A673 (cell line): ENCODE measurements at regions not wholly inside any gene's neighbourhood (a gene's known extent, or its start where the extent isn't known, plus 50 kb on each side); places are given as distances from the start of the nearest gene placed in this dataset.

ENCODE experiments used
- BruUV-seq: library from RNA; stranded (reverse); fragments of 400-500 nt; replicated peaks from 2 replicates; lab custom pipeline; 2021; lab: Mats Ljungman, UMichigan
- CTCF ChIA-PET: fragments of 300-600 bp; sonication (Branson Sonifier 250); formaldehyde crosslinking; loops from one replicate; lab custom pipeline; 2022; ENCODE audit warnings: antibody characterized with exemption; lab: Charles Lee
- POLR2A ChIA-PET: fragments of 300-600 bp; sonication (Branson Sonifier 250); formaldehyde crosslinking; loops from one replicate; lab custom pipeline; 2022; ENCODE audit warnings: antibody characterized with exemption; ENCODE audit not compliant: low non-redundant PET; lab: Charles Lee
- DNase-seq: peaks from one replicate; pipeline ENCODE4 v3.0.0-alpha.2; 2015; ENCODE audit warnings: low spot score
- H3K27ac ChIP-seq: fragments of 200-600 bp; sonication (generic); 2 replicates; pipeline ENCODE4 v1.5.1; 2016; ENCODE audit warnings: mixed run types, low read depth, mild to moderate bottlenecking, mixed read lengths, antibody characterized with exemption, low read length; ENCODE audit not compliant: poor library complexity, severe bottlenecking
- H3K27me3 ChIP-seq: fragments of 200-600 bp; sonication (generic); replicated peaks from 2 replicates; pipeline ENCODE4 v1.6.1; 2017; ENCODE audit warnings: mixed run types, low read depth, mild to moderate bottlenecking, mixed read lengths, antibody characterized with exemption, low read length; ENCODE audit not compliant: insufficient read depth, poor library complexity
- H3K36me3 ChIP-seq: fragments of 200-600 bp; sonication (generic); 2 replicates; pipeline ENCODE4 v1.6.1; 2016; ENCODE audit warnings: mixed run types, mild to moderate bottlenecking, mixed read lengths, antibody characterized with exemption, low read length; ENCODE audit not compliant: insufficient read depth, poor library complexity, severe bottlenecking
- H3K4me1 ChIP-seq: fragments of 200-600 bp; sonication (generic); 2 replicates; pipeline ENCODE4 v1.6.1; 2017; ENCODE audit warnings: mixed run types, mild to moderate bottlenecking, mixed read lengths, antibody characterized with exemption, low read length; ENCODE audit not compliant: insufficient read depth, poor library complexity, severe bottlenecking
- H3K4me3 ChIP-seq: fragments of 200-600 bp; sonication (generic); 2 replicates; pipeline ENCODE4 v1.5.1; 2016; ENCODE audit warnings: low read depth, mixed run types, mild to moderate bottlenecking, mixed read lengths, low read length; ENCODE audit not compliant: poor library complexity, severe bottlenecking
- H3K9me3 ChIP-seq: fragments of 200-600 bp; sonication (generic); 2 replicates; pipeline ENCODE4 v1.6.1; 2016; ENCODE audit warnings: mixed run types, low read depth, mild to moderate bottlenecking, mixed read lengths, antibody characterized with exemption, low read length; ENCODE audit not compliant: poor library complexity, severe bottlenecking
- CTCF ChIP-seq: fragments of 300-800, 200-600 bp; sonication (generic); conservative IDR thresholded peaks from 2 replicates; pipeline ENCODE4 v1.5.1; 2017; ENCODE audit warnings: low read depth, mild to moderate bottlenecking, antibody characterized with exemption, low read length, moderate library complexity, mixed read lengths
- EZH2 ChIP-seq: fragments of 200-600 bp; sonication (generic); IDR thresholded peaks from 2 replicates; pipeline ENCODE4 v1.6.1; 2017; ENCODE audit warnings: borderline replicate concordance, low read depth, mild to moderate bottlenecking, mixed read lengths, antibody characterized with exemption, low read length; ENCODE audit not compliant: poor library complexity, severe bottlenecking
- intact Hi-C: fragments of 100-400 bp; cut with micrococcal nuclease; formaldehyde crosslinking; loops from one replicate; pipeline ENCODE4 v1.10.0; 2022; ENCODE audit not compliant: unreplicated experiment

- Histone ChIP-seq H3K4me3 (no peak overlapping the region), H3K9me3 (no peaks in the 10 kb centered on the region), H3K36me3 (no peaks in the 10 kb centered on the region), H3K27me3 (no peaks in the 10 kb centered on the region), H3K27ac (peak overlapping the region; percentile 71), H3K4me1 (peaks cover 11% of the 10 kb centered on the region)
- no TSS peak for BruUV-seq
- TF ChIP-seq CTCF, result no peak
- no peak for TF ChIP-seq EZH2
- ChIA-PET CTCF (no interaction called here), POLR2A (interaction anchor here (1.1 kb wide), 1 partner anchor 182 kb away, joined by 3 read pairs; no protein-coding TSS in a partner anchor)
- peak; percentile 39 for DNase-seq
- intact Hi-C loops, result no loop called here
Observed at GRCh38 chr3:88912294-88912877, 195.0 kb upstream of the EPHA3 start.

GRCh38 chr3:88918841-88919240 lies 188.6 kb upstream of the EPHA3 start:
- Histone ChIP-seq H3K27ac (no peak overlapping the region), H3K36me3 (no peaks in the 10 kb centered on the region), H3K4me3 (no peak overlapping the region), H3K9me3 (no peaks in the 10 kb centered on the region), H3K4me1 (no peaks in the 10 kb centered on the region), H3K27me3 (no peaks in the 10 kb centered on the region)
- ChIA-PET POLR2A (no interaction called here), CTCF (no interaction called here)
- no peak for DNase-seq
- intact Hi-C loops, result no loop called here
- TF ChIP-seq CTCF (no peak), EZH2 (no peak)
- BruUV-seq, result no TSS peak

- intact Hi-C loops, result no loop called here
- H3K27ac ChIP-seq, result no peak overlapping the region
- H3K9me3 ChIP-seq, result no peaks in the 10 kb centered on the region
- CTCF ChIA-PET, result no interaction called here
- H3K36me3 ChIP-seq, result no peaks in the 10 kb centered on the region
- no peaks in the 10 kb centered on the region for H3K4me1 ChIP-seq
- no peak for TF ChIP-seq CTCF
- TF ChIP-seq EZH2, result no peak
- no peak for DNase-seq
- no TSS peak for BruUV-seq
- no peak overlapping the region for H3K4me3 ChIP-seq
- no peaks in the 10 kb centered on the region for H3K27me3 ChIP-seq
- POLR2A ChIA-PET, result no interaction called here
Observed at GRCh38 chr3:88921986-88922385, 185.4 kb upstream of the EPHA3 start.
